ENCODE measurements at regions not wholly inside any gene's neighbourhood (a gene's known extent, or its start where the extent isn't known, plus 50 kb on each side); places are given as distances from the start of the nearest gene placed in this dataset.
"Not testable (repeated sequence)": the region's sequence is repeated elsewhere in the genome, so short reads cannot be mapped to it uniquely, and the experiment has no call there.

- no peaks in the 10 kb centered on the region for H3K9me3 ChIP-seq (ENCODE audit: control insufficient read depth in 2 of 3, low read length in 3 of 3)
- intact Hi-C loops (cut with micrococcal nuclease), result no loop called here
- ATAC-seq (no peak), DNase-seq (no peak)
- H3K4me3 Mint-ChIP-seq, result no peak overlapping the region
- no peak overlapping the region for H3K27ac ChIP-seq (ENCODE audit: low read depth, low read length)
- ChIA-PET POLR2A (no interaction called here), CTCF (no interaction called here)
- peaks cover 0 to 2% (median 0%) of the 10 kb centered on the region in 11 donors for H3K9me3 Mint-ChIP-seq
- H3K4me1 Mint-ChIP-seq, result no peaks in the 10 kb centered on the region
- H3K27ac Mint-ChIP-seq, result no peak overlapping the region
- H3K36me3 ChIP-seq (ENCODE audit: control insufficient read depth in 2 of 3, insufficient read depth in 3 of 3, low read length in 3 of 3), result no peaks in the 10 kb centered on the region
- no peak overlapping the region for H3K4me3 ChIP-seq (ENCODE audit: low read length)
- H3K27me3 ChIP-seq (ENCODE audit: control insufficient read depth in 2 of 2, insufficient read depth in 2 of 2, low read length in 2 of 2), result no peaks in the 10 kb centered on the region
- peaks cover 2 to 7% (median 5%) of the 10 kb centered on the region in 5 donors for H3K27me3 Mint-ChIP-seq
- no peaks in the 10 kb centered on the region for H3K36me3 Mint-ChIP-seq
- no peaks in the 10 kb centered on the region for H3K4me1 ChIP-seq (ENCODE audit: control insufficient read depth in 2 of 2, insufficient read depth in 2 of 2, low read length in 2 of 2)
Measured at GRCh38 chr1:236343246-236343870, 50.7 kb upstream of the EDARADD start.

GRCh38 chr1:236342403-236343245, 51.5 kb upstream of the EDARADD start:
- Mint-ChIP-seq H3K4me3 (no peak overlapping the region), H3K36me3 (no peaks in the 10 kb centered on the region), H3K27me3 (peaks cover 2 to 7% (median 4%) of the 10 kb centered on the region in 5 donors), H3K4me1 (no peaks in the 10 kb centered on the region), H3K9me3 (peaks cover 0 to 2% (median 0%) of the 10 kb centered on the region in 11 donors), H3K27ac (peak overlapping the region in 1 of 9 donors; percentile 15)
- no peak for ATAC-seq
- CTCF ChIA-PET, result no interaction called here
- no peaks in the 10 kb centered on the region for H3K9me3 ChIP-seq (ENCODE audit: control insufficient read depth in 2 of 3, low read length in 3 of 3)
- H3K36me3 ChIP-seq (ENCODE audit: control insufficient read depth in 2 of 3, insufficient read depth in 3 of 3, low read length in 3 of 3), result no peaks in the 10 kb centered on the region
- intact Hi-C loops (cut with micrococcal nuclease), result no loop called here
- POLR2A ChIA-PET, result no interaction called here
- no peaks in the 10 kb centered on the region for H3K27me3 ChIP-seq (ENCODE audit: control insufficient read depth in 2 of 2, insufficient read depth in 2 of 2, low read length in 2 of 2)
- no peak overlapping the region for H3K4me3 ChIP-seq (ENCODE audit: low read length)
- H3K27ac ChIP-seq (ENCODE audit: low read depth, low read length), result no peak overlapping the region
- no peaks in the 10 kb centered on the region for H3K4me1 ChIP-seq (ENCODE audit: control insufficient read depth in 2 of 2, insufficient read depth in 2 of 2, low read length in 2 of 2)
- no peak for DNase-seq

- intact Hi-C loops (cut with micrococcal nuclease), result no loop called here
- peaks cover 0 to 2% (median 0%) of the 10 kb centered on the region in 11 donors for H3K9me3 Mint-ChIP-seq
- peaks cover 0 to 3% (median 0%) of the 10 kb centered on the region in 5 donors for H3K27me3 Mint-ChIP-seq
- Histone ChIP-seq H3K36me3 (ENCODE audit: control insufficient read depth in 2 of 3, insufficient read depth in 3 of 3, low read length in 3 of 3) (no peaks in the 10 kb centered on the region), H3K9me3 (ENCODE audit: control insufficient read depth in 2 of 3, low read length in 3 of 3) (no peaks in the 10 kb centered on the region), H3K27ac (ENCODE audit: low read depth, low read length) (no peak overlapping the region), H3K4me3 (ENCODE audit: low read length) (no peak overlapping the region), H3K27me3 (ENCODE audit: control insufficient read depth in 2 of 2, insufficient read depth in 2 of 2, low read length in 2 of 2) (no peaks in the 10 kb centered on the region), H3K4me1 (ENCODE audit: control insufficient read depth in 2 of 2, insufficient read depth in 2 of 2, low read length in 2 of 2) (no peaks in the 10 kb centered on the region)
- no peaks in the 10 kb centered on the region for H3K4me1 Mint-ChIP-seq
- DNase-seq (no peak), ATAC-seq (no peak)
- CTCF ChIA-PET, result no interaction called here
- no peak overlapping the region for H3K27ac Mint-ChIP-seq
- POLR2A ChIA-PET, result no interaction called here
- H3K36me3 Mint-ChIP-seq, result no peaks in the 10 kb centered on the region
- H3K4me3 Mint-ChIP-seq, result no peak overlapping the region
Measured at GRCh38 chr1:236341298-236341697, 52.8 kb upstream of the EDARADD start.

- POLR2A ChIA-PET, result no interaction called here
Measured at GRCh38 chr1:236338096-236338495, 56.0 kb upstream of the EDARADD start.

GRCh38 chr1:236336084-236336483, 54.3 kb upstream of the ERO1B start:
- no peaks in the 10 kb centered on the region for H3K9me3 ChIP-seq (ENCODE audit: control insufficient read depth in 2 of 3, low read length in 3 of 3)
- Mint-ChIP-seq H3K36me3 (no peaks in the 10 kb centered on the region), H3K27me3 (peaks cover 0 to 3% (median 0%) of the 10 kb centered on the region in 5 donors), H3K27ac (no peak overlapping the region), H3K9me3 (peaks cover 0 to 2% (median 0%) of the 10 kb centered on the region in 11 donors), H3K4me3 (no peak overlapping the region), H3K4me1 (no peaks in the 10 kb centered on the region)
- ChIA-PET CTCF (no interaction called here), POLR2A (no interaction called here)
- H3K36me3 ChIP-seq (ENCODE audit: control insufficient read depth in 2 of 3, insufficient read depth in 3 of 3, low read length in 3 of 3), result no peaks in the 10 kb centered on the region
- H3K4me3 ChIP-seq (ENCODE audit: low read length), result no peak overlapping the region
- DNase-seq (no peak), ATAC-seq (no peak)
- H3K27ac ChIP-seq (ENCODE audit: low read depth, low read length), result no peak overlapping the region
- intact Hi-C loops (cut with micrococcal nuclease), result no loop called here
- no peaks in the 10 kb centered on the region for H3K27me3 ChIP-seq (ENCODE audit: control insufficient read depth in 2 of 2, insufficient read depth in 2 of 2, low read length in 2 of 2)
- H3K4me1 ChIP-seq (ENCODE audit: control insufficient read depth in 2 of 2, insufficient read depth in 2 of 2, low read length in 2 of 2), result no peaks in the 10 kb centered on the region

More at GRCh38 chr1:236338096-236338495, 56.0 kb upstream of the EDARADD start:
- no peaks in the 10 kb centered on the region for H3K4me1 ChIP-seq (ENCODE audit: control insufficient read depth in 2 of 2, insufficient read depth in 2 of 2, low read length in 2 of 2)
- Mint-ChIP-seq H3K4me3 (no peak overlapping the region), H3K36me3 (no peaks in the 10 kb centered on the region), H3K27me3 (peaks cover 0 to 3% (median 0%) of the 10 kb centered on the region in 5 donors), H3K4me1 (no peaks in the 10 kb centered on the region), H3K9me3 (peaks cover 0 to 2% (median 0%) of the 10 kb centered on the region in 11 donors), H3K27ac (no peak overlapping the region)
- H3K36me3 ChIP-seq (ENCODE audit: control insufficient read depth in 2 of 3, insufficient read depth in 3 of 3, low read length in 3 of 3), result no peaks in the 10 kb centered on the region
- H3K4me3 ChIP-seq (ENCODE audit: low read length), result no peak overlapping the region
- no peak overlapping the region for H3K27ac ChIP-seq (ENCODE audit: low read depth, low read length)
- no peaks in the 10 kb centered on the region for H3K27me3 ChIP-seq (ENCODE audit: control insufficient read depth in 2 of 2, insufficient read depth in 2 of 2, low read length in 2 of 2)
- intact Hi-C loops (cut with micrococcal nuclease), result no loop called here
- no peak for ATAC-seq
- DNase-seq, result no peak
- CTCF ChIA-PET, result no interaction called here
- H3K9me3 ChIP-seq (ENCODE audit: control insufficient read depth in 2 of 3, low read length in 3 of 3), result no peaks in the 10 kb centered on the region

GRCh38 chr1:236335633-236336032, 53.9 kb upstream of the ERO1B start:
- H3K36me3 Mint-ChIP-seq; H3K9me3 Mint-ChIP-seq; DNase-seq; H3K27me3 Mint-ChIP-seq; H3K27ac Mint-ChIP-seq; H3K27me3 ChIP-seq (ENCODE audit: control insufficient read depth in 2 of 2, insufficient read depth in 2 of 2, low read length in 2 of 2); H3K4me1 ChIP-seq (ENCODE audit: control insufficient read depth in 2 of 2, insufficient read depth in 2 of 2, low read length in 2 of 2); CTCF ChIA-PET; ATAC-seq; H3K4me1 Mint-ChIP-seq; H3K4me3 ChIP-seq (ENCODE audit: low read length); H3K4me3 Mint-ChIP-seq; H3K36me3 ChIP-seq (ENCODE audit: control insufficient read depth in 2 of 3, insufficient read depth in 3 of 3, low read length in 3 of 3); H3K9me3 ChIP-seq (ENCODE audit: control insufficient read depth in 2 of 3, low read length in 3 of 3); POLR2A ChIA-PET; H3K27ac ChIP-seq (ENCODE audit: low read depth, low read length); intact Hi-C loops (cut with micrococcal nuclease): not testable (repeated sequence)

All from naive thymus-derived CD4-positive, alpha-beta T cell (primary cell).